ENCODE measurements at regions not wholly inside any gene's neighbourhood (a gene's known extent, or its start where the extent isn't known, plus 50 kb on each side); places are given as distances from the start of the nearest gene placed in this dataset.

GRCh38 chr15:95226835-95227234 is 995.5 kb downstream of the MCTP2 start (continued):
- TF ChIP-seq POU5F1 (IDR thresholded peaks at IDR 0.05; ENCODE audit: low read depth, low read length) = no peak

DNA sequence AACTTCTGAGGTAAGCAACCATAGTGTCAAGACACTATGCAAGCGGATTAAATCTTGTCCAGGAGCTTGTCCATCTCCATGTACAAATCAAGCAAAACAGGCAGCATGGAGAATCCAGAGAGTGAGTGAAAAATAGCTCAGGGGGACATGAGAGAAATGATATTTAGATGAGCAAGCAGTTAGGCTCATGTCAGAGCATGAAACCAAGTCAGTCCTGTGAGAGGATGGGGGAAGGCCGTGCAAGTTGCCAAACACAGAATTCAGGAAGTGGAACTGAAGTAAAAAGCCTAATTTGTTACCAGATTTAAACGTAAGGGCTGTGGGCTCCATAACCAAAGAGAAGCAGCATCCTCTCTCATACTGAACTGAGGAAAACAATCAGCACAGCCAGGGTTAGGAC is 995.9 kb downstream of the MCTP2 start:
- H3K23ac ChIP-seq (ENCODE audit: insufficient read length) = no peak overlapping the region
- no peaks in the 10 kb centered on the region for H3K79me2 ChIP-seq (ENCODE audit: control insufficient read depth in 1 of 2, insufficient read depth in 2 of 2, low read length in 2 of 2)
- DNase-seq (ENCODE audit: low read depth in 1 of 2, low spot score in 2 of 2) (no peak), FAIRE-seq (no peak)
- H3K4me3 ChIP-seq (ENCODE audit: extremely low read depth in 1 of 4, insufficient read depth in 2 of 4, low read depth in 3 of 4, low read length in 4 of 4) = no peak overlapping the region
- peak overlapping the region; percentile 7; the same call in 1 of the 2 replicates for H3K18ac ChIP-seq (ENCODE audit: extremely low read depth, low read length)
- peak overlapping the region; percentile 76 for H2BK120ac ChIP-seq (replicated peaks; ENCODE audit: low read depth, low read length)
- no peaks in the 10 kb centered on the region for H3K36me3 ChIP-seq (ENCODE audit: control insufficient read depth in 2 of 4, insufficient read depth in 4 of 4, low read length in 3 of 4)
- H3K9me3 ChIP-seq (ENCODE audit: insufficient read depth in 2 of 2, low read depth in 1 of 2, low read length in 1 of 2) = no peaks in the 10 kb centered on the region
- ChIA-PET POLR2A (ENCODE audit: partially characterized antibody) (no interaction called here), CTCF (ENCODE audit: partially characterized antibody) (no interaction called here)
- H3K79me1 ChIP-seq (ENCODE audit: low read depth, low read length) = no peaks in the 10 kb centered on the region
- H3K4ac ChIP-seq (replicated peaks; ENCODE audit: insufficient read length, low read depth, low read length) = no peak overlapping the region
- H4K91ac ChIP-seq (replicated peaks; ENCODE audit: insufficient read length, low read length) = no peak overlapping the region
- no peaks in the 10 kb centered on the region; the same call in 1 of the 2 replicates for H3K23me2 ChIP-seq (ENCODE audit: low read depth, low read length)
- TF ChIP-seq HDAC6 (IDR thresholded peaks at IDR 0.05; ENCODE audit: low read depth, low read length) = no peak
- H4K8ac ChIP-seq (ENCODE audit: extremely low read depth, insufficient read depth, low read length) = no peak overlapping the region
- no peak overlapping the region for H3K9ac ChIP-seq (replicated peaks in 1 of 4; ENCODE audit: extremely low read depth in 1 of 4, low read depth in 3 of 4, low read length in 3 of 4)
- no peak overlapping the region for H3K14ac ChIP-seq (ENCODE audit: insufficient read length)
- no peak overlapping the region for H2BK12ac ChIP-seq (ENCODE audit: low read depth, low read length)
- no peaks in the 10 kb centered on the region for H3K27me3 ChIP-seq (replicated peaks in 1 of 4; ENCODE audit: control insufficient read depth in 3 of 4, extremely low read depth in 1 of 4, insufficient read depth in 3 of 4, low read length in 3 of 4)
- WGBS, 2 experiments (ENCODE audit: extremely low coverage in 1 of 2, insufficient coverage in 1 of 2, insufficient read length in 1 of 2, insufficient replicate concordance in 2 of 2, low coverage in 1 of 2, low lambda C conversion rate in 2 of 2, missing lambda C conversion rate in 1 of 2) = 88% methylated on average over 3 of the region's 3 CpGs; no CpG with 5 or more reads in 1 of the 2 experiments
- H4K5ac ChIP-seq (ENCODE audit: insufficient read length, low read depth, low read length) = no peak overlapping the region
- no peak overlapping the region for H3K4me2 ChIP-seq (ENCODE audit: insufficient read depth in 1 of 2, low read depth in 2 of 2, low read length in 2 of 2)
- no peak overlapping the region for H3K27ac ChIP-seq (ENCODE audit: low read depth, low read length)
- no peaks in the 10 kb centered on the region for H4K20me1 ChIP-seq (replicated peaks in 1 of 2; ENCODE audit: control insufficient read depth in 1 of 2, insufficient read depth in 2 of 2, low read length in 2 of 2)
- H3K56ac ChIP-seq (replicated peaks; ENCODE audit: insufficient read length, low read depth, low read length) = no peak overlapping the region
- no peak overlapping the region for H2BK15ac ChIP-seq (ENCODE audit: low read length)
- no peak overlapping the region for H2AK5ac ChIP-seq (ENCODE audit: low read depth, low read length)
- H2BK20ac ChIP-seq (ENCODE audit: low read length) = no peak overlapping the region
- H2BK5ac ChIP-seq (ENCODE audit: low read depth, low read length) = peak overlapping the region; percentile 23; the same call in 1 of the 2 replicates
- H3K4me1 ChIP-seq (replicated peaks in 1 of 4; ENCODE audit: control insufficient read depth in 3 of 4, insufficient read depth in 4 of 4, low read length in 3 of 4) = no peaks in the 10 kb centered on the region
- peak overlapping the region; percentile 89 for H2AFZ ChIP-seq (ENCODE audit: low read length)

All from H1 (cell line).